ENCODE measurements at regions not wholly inside any gene's neighbourhood (a gene's known extent, or its start where the extent isn't known, plus 50 kb on each side); places are given as distances from the start of the nearest gene placed in this dataset.

DNA sequence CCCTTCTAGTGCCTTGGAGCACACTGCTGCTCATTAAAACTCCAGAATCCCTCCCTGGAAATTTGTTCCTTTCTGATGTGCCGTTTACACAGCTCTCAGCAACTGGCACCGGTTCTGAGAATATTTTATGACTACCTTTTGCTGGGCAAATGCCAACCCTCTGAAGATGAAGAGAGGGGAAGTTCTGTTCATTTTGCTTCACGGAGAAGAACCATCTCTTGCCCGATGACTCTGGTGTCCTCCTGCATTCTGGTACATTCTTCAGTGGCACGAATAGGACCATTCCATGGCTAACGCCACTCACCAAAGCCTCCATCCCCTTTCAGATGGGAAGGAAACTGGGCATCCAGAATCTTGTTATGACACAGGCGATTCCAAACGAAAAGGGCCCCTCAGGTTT is 96.2 kb upstream of the SIM2 start:
- WGBS = 87% methylated on average over 8 of the region's 8 CpGs

DNA sequence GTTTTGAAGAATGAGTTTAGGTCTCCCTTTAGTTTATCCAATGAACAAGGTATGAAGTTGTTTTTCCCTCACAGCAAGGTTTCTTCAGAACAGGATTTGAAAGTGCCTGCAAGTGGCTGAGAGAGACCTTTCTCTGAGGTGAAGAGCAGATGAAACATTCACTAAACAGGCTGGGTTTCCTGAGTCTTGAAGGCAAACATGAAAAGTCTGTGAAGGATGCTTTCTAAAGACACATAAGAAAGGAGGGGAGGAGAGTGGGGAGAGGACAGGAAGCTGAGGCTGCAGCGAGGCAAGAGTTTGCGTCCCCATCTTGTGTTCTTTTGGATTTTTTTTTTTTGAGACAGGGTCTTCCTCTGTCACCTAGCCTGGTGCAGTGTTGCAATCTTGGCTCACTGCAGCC is 95.7 kb upstream of the SIM2 start:
- no peak for DNase-seq (ENCODE audit: low spot score)
- H3K9me3 ChIP-seq (ENCODE audit: control insufficient read depth in 4 of 4, low read length in 3 of 4) = no peaks in the 10 kb centered on the region
- H3K4me1 ChIP-seq (ENCODE audit: control insufficient read depth in 4 of 4, insufficient read depth in 4 of 4, low read length in 3 of 4) = no peaks in the 10 kb centered on the region
- H3K36me3 ChIP-seq (ENCODE audit: control insufficient read depth in 4 of 4, insufficient read depth in 3 of 4, low read depth in 1 of 4, low read length in 3 of 4) = no peaks in the 10 kb centered on the region
- WGBS = 58% methylated on average over 2 of the region's 2 CpGs
- peaks cover 0 to 3% (median 2%) of the 10 kb centered on the region in 4 donors for H3K27me3 ChIP-seq (ENCODE audit: control insufficient read depth in 4 of 4, insufficient read depth in 4 of 4, low read length in 3 of 4)
- H3K27ac ChIP-seq (ENCODE audit: low read depth in 1 of 2, low read length in 2 of 2) = no peak overlapping the region
- no peak overlapping the region for H3K9ac ChIP-seq (ENCODE audit: low read depth in 1 of 2, low read length in 2 of 2)
- H3K4me3 ChIP-seq (ENCODE audit: low read depth in 1 of 3, low read length in 3 of 3) = no peak overlapping the region
- TF ChIP-seq, protein P1, sequence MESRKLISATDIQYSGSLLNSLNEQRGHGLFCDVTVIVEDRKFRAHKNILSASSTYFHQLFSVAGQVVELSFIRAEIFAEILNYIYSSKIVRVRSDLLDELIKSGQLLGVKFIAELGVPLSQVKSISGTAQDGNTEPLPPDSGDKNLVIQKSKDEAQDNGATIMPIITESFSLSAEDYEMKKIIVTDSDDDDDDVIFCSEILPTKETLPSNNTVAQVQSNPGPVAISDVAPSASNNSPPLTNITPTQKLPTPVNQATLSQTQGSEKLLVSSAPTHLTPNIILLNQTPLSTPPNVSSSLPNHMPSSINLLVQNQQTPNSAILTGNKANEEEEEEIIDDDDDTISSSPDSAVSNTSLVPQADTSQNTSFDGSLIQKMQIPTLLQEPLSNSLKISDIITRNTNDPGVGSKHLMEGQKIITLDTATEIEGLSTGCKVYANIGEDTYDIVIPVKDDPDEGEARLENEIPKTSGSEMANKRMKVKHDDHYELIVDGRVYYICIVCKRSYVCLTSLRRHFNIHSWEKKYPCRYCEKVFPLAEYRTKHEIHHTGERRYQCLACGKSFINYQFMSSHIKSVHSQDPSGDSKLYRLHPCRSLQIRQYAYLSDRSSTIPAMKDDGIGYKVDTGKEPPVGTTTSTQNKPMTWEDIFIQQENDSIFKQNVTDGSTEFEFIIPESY (IDR thresholded peaks at IDR 0.05) = no peak
- TF ChIP-seq HNF4A (conservative IDR thresholded peaks at IDR 0.05) (no peak), FOXA1 (IDR thresholded peaks at IDR 0.05) (no peak), FOXA2 (IDR thresholded peaks at IDR 0.05) (no peak)
- TF ChIP-seq, protein P2, sequence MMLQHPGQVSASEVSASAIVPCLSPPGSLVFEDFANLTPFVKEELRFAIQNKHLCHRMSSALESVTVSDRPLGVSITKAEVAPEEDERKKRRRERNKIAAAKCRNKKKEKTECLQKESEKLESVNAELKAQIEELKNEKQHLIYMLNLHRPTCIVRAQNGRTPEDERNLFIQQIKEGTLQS (IDR thresholded peaks at IDR 0.05) = no peak
- TF ChIP-seq, protein P3, sequence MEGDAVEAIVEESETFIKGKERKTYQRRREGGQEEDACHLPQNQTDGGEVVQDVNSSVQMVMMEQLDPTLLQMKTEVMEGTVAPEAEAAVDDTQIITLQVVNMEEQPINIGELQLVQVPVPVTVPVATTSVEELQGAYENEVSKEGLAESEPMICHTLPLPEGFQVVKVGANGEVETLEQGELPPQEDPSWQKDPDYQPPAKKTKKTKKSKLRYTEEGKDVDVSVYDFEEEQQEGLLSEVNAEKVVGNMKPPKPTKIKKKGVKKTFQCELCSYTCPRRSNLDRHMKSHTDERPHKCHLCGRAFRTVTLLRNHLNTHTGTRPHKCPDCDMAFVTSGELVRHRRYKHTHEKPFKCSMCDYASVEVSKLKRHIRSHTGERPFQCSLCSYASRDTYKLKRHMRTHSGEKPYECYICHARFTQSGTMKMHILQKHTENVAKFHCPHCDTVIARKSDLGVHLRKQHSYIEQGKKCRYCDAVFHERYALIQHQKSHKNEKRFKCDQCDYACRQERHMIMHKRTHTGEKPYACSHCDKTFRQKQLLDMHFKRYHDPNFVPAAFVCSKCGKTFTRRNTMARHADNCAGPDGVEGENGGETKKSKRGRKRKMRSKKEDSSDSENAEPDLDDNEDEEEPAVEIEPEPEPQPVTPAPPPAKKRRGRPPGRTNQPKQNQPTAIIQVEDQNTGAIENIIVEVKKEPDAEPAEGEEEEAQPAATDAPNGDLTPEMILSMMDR (IDR thresholded peaks at IDR 0.05; ENCODE audit: low read depth, low read length, missing input control) = no peak
- TF ChIP-seq, protein P4, sequence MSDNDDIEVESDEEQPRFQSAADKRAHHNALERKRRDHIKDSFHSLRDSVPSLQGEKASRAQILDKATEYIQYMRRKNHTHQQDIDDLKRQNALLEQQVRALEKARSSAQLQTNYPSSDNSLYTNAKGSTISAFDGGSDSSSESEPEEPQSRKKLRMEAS (IDR thresholded peaks at IDR 0.05) = no peak

More for the DNA sequence above, 96.2 kb upstream of the SIM2 start:
- no peak overlapping the region for H3K9ac ChIP-seq (ENCODE audit: low read depth in 1 of 2, low read length in 2 of 2)
- H3K36me3 ChIP-seq (ENCODE audit: control insufficient read depth in 4 of 4, insufficient read depth in 3 of 4, low read depth in 1 of 4, low read length in 3 of 4) = no peaks in the 10 kb centered on the region
- peaks cover 0 to 3% (median 2%) of the 10 kb centered on the region in 4 donors for H3K27me3 ChIP-seq (ENCODE audit: control insufficient read depth in 4 of 4, insufficient read depth in 4 of 4, low read length in 3 of 4)
- DNase-seq (ENCODE audit: low spot score) = no peak
- no peak overlapping the region for H3K4me3 ChIP-seq (ENCODE audit: low read depth in 1 of 3, low read length in 3 of 3)
- no peak overlapping the region for H3K27ac ChIP-seq (ENCODE audit: low read depth in 1 of 2, low read length in 2 of 2)
- no peaks in the 10 kb centered on the region for H3K4me1 ChIP-seq (ENCODE audit: control insufficient read depth in 4 of 4, insufficient read depth in 4 of 4, low read length in 3 of 4)
- H3K9me3 ChIP-seq (ENCODE audit: control insufficient read depth in 4 of 4, low read length in 3 of 4) = no peaks in the 10 kb centered on the region
- no peak for TF ChIP-seq SP1 (IDR thresholded peaks at IDR 0.05)
- no peak for TF ChIP-seq FOXA2 (IDR thresholded peaks at IDR 0.05)
- TF ChIP-seq HNF4A (conservative IDR thresholded peaks at IDR 0.05) = no peak
- TF ChIP-seq, protein P5, sequence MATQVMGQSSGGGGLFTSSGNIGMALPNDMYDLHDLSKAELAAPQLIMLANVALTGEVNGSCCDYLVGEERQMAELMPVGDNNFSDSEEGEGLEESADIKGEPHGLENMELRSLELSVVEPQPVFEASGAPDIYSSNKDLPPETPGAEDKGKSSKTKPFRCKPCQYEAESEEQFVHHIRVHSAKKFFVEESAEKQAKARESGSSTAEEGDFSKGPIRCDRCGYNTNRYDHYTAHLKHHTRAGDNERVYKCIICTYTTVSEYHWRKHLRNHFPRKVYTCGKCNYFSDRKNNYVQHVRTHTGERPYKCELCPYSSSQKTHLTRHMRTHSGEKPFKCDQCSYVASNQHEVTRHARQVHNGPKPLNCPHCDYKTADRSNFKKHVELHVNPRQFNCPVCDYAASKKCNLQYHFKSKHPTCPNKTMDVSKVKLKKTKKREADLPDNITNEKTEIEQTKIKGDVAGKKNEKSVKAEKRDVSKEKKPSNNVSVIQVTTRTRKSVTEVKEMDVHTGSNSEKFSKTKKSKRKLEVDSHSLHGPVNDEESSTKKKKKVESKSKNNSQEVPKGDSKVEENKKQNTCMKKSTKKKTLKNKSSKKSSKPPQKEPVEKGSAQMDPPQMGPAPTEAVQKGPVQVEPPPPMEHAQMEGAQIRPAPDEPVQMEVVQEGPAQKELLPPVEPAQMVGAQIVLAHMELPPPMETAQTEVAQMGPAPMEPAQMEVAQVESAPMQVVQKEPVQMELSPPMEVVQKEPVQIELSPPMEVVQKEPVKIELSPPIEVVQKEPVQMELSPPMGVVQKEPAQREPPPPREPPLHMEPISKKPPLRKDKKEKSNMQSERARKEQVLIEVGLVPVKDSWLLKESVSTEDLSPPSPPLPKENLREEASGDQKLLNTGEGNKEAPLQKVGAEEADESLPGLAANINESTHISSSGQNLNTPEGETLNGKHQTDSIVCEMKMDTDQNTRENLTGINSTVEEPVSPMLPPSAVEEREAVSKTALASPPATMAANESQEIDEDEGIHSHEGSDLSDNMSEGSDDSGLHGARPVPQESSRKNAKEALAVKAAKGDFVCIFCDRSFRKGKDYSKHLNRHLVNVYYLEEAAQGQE (IDR thresholded peaks at IDR 0.05) = no peak
- TF ChIP-seq, protein P4 (IDR thresholded peaks at IDR 0.05) = no peak
- TF ChIP-seq HNF4G (IDR thresholded peaks at IDR 0.05) = no peak
- no peak for TF ChIP-seq JUND (IDR thresholded peaks at IDR 0.05)
- TF ChIP-seq, protein P3 (IDR thresholded peaks at IDR 0.05; ENCODE audit: low read depth, low read length, missing input control) = no peak
- TF ChIP-seq GABPA (IDR thresholded peaks at IDR 0.05 in 1 of 2, conservative IDR thresholded peaks at IDR 0.05 in 1 of 2) = no peak
- TF ChIP-seq, protein P2 (IDR thresholded peaks at IDR 0.05) = no peak
- TF ChIP-seq, protein P1 (IDR thresholded peaks at IDR 0.05) = no peak
- TF ChIP-seq RAD21 (IDR thresholded peaks at IDR 0.05) = no peak

Measured in liver (tissue), 8 donors.